Mesendoderm (in vitro differentiated cells): ENCODE measurements at regions not wholly inside any gene's neighbourhood (a gene's known extent, or its start where the extent isn't known, plus 50 kb on each side); places are given as distances from the start of the nearest gene placed in this dataset.
"Not testable (repeated sequence)": the region's sequence is repeated elsewhere in the genome, so short reads cannot be mapped to it uniquely, and the experiment has no call there.

ENCODE experiments used
- DNase-seq: peaks from one replicate; pipeline ENCODE4 v3.0.0; 2013
- H2AK5ac ChIP-seq: 2 replicates; pipeline ENCODE4 v1.6.1; 2013; ENCODE audit warnings: low read length, inconsistent platforms
- H2BK120ac ChIP-seq: 2 replicates; pipeline ENCODE4 v1.6.1; 2013; ENCODE audit warnings: low read depth, mild to moderate bottlenecking, low read length, moderate library complexity, mixed read lengths
- H2BK15ac ChIP-seq: replicated peaks from 2 replicates; pipeline ENCODE4 v1.6.1; 2013; ENCODE audit warnings: low read depth, mild to moderate bottlenecking, moderate library complexity
- H2BK5ac ChIP-seq: 2 replicates; pipeline ENCODE4 v1.6.1; 2013; ENCODE audit warnings: low read length, inconsistent platforms
- H3K18ac ChIP-seq: 2 replicates; pipeline ENCODE4 v1.6.1; 2013; ENCODE audit warnings: mild to moderate bottlenecking, low read length, mixed read lengths
- H3K23ac ChIP-seq: one replicate; pipeline ENCODE4 v1.6.1; 2013; ENCODE audit warnings: low read length
- H3K27ac ChIP-seq: 2 replicates; pipeline ENCODE4 v1.5.1; 2013; ENCODE audit warnings: low read depth, mild to moderate bottlenecking, inconsistent platforms, low read length, moderate library complexity
- H3K27me3 ChIP-seq: 2 replicates; pipeline ENCODE4 v1.6.1; 2013; ENCODE audit warnings: low read length, control low read depth, mild to moderate bottlenecking, inconsistent platforms; ENCODE audit not compliant: insufficient read depth, poor library complexity
- H3K36me3 ChIP-seq: 2 replicates; pipeline ENCODE4 v1.6.1; 2013; ENCODE audit warnings: low read length, inconsistent platforms; ENCODE audit not compliant: control insufficient read depth, insufficient read depth
- H3K4ac ChIP-seq: one replicate; pipeline ENCODE4 v1.6.1; 2013; ENCODE audit warnings: low read depth, mild to moderate bottlenecking, low read length, moderate library complexity
- H3K4me1 ChIP-seq: 2 replicates; pipeline ENCODE4 v1.6.1; 2013; ENCODE audit warnings: low read depth, low read length, inconsistent platforms; ENCODE audit not compliant: control insufficient read depth
- H3K4me2 ChIP-seq: 2 replicates; pipeline ENCODE4 v1.6.1; 2013; ENCODE audit warnings: low read length
- H3K4me3 ChIP-seq: 2 replicates; pipeline ENCODE4 v1.5.1; 2013; ENCODE audit warnings: mild to moderate bottlenecking, low read length
- H3K56ac ChIP-seq: one replicate; pipeline ENCODE4 v1.6.1; 2013; ENCODE audit warnings: low read length
- H3K79me1 ChIP-seq: 2 replicates; pipeline ENCODE4 v1.6.1; 2013; ENCODE audit warnings: low read length, inconsistent platforms
- H3K79me2 ChIP-seq: 2 replicates; pipeline ENCODE4 v1.6.1; 2013; ENCODE audit warnings: mild to moderate bottlenecking, low read length; ENCODE audit not compliant: control insufficient read depth, insufficient read depth
- H3K9ac ChIP-seq: 2 replicates; pipeline ENCODE4 v1.6.1; 2013; ENCODE audit warnings: low read length, inconsistent platforms
- H4K5ac ChIP-seq: one replicate; pipeline ENCODE4 v1.6.1; 2013; ENCODE audit warnings: low read length
- H4K8ac ChIP-seq: one replicate; pipeline ENCODE4 v1.6.1; 2013; ENCODE audit warnings: low read depth, mild to moderate bottlenecking, control low read depth, low read length, moderate library complexity
- WGBS: extraction: QIAGEN DNeasy Blood & Tissue Kit; methylation state at CpG from one replicate; pipeline ENCODE4 v1.1.7; 2013; ENCODE audit warnings: low lambda C conversion rate, missing lambda C conversion rate; ENCODE audit not compliant: insufficient coverage; ENCODE audit errors: extremely low coverage; 5-methylcytosine and 5-hydroxymethylcytosine counted together

- not testable (repeated sequence) for H3K36me3 ChIP-seq, H2BK5ac ChIP-seq, H2AK5ac ChIP-seq, H3K4me2 ChIP-seq, H3K4me3 ChIP-seq, H4K8ac ChIP-seq, H3K23ac ChIP-seq, H3K4ac ChIP-seq, H3K56ac ChIP-seq, DNase-seq, H3K79me2 ChIP-seq, H3K27me3 ChIP-seq, H3K18ac ChIP-seq, H3K79me1 ChIP-seq, H2BK15ac ChIP-seq, H3K27ac ChIP-seq, H3K9ac ChIP-seq, H2BK120ac ChIP-seq, H4K5ac ChIP-seq, H3K4me1 ChIP-seq
- WGBS, result no CpG with 5 or more reads among the region's 4 CpGs
Observed at GRCh38 chr18:28727189-28727588, 550.3 kb upstream of the CDH2 start.

GRCh38 chr18:28725876-28726275 is 548.9 kb upstream of the CDH2 start:
- H4K5ac ChIP-seq, result no peak overlapping the region
- no peaks in the 10 kb centered on the region for H3K79me2 ChIP-seq
- H2BK15ac ChIP-seq, result no peak overlapping the region
- H4K8ac ChIP-seq, result no peak overlapping the region
- no peak overlapping the region for H3K9ac ChIP-seq
- no peak overlapping the region for H3K4ac ChIP-seq
- H3K79me1 ChIP-seq, result no peaks in the 10 kb centered on the region
- no peak overlapping the region for H3K4me3 ChIP-seq
- no peak for DNase-seq
- no peaks in the 10 kb centered on the region for H3K4me1 ChIP-seq
- H2BK5ac ChIP-seq, result no peak overlapping the region
- H2BK120ac ChIP-seq, result no peak overlapping the region
- H3K4me2 ChIP-seq, result no peak overlapping the region
- H3K18ac ChIP-seq, result no peak overlapping the region
- no peaks in the 10 kb centered on the region for H3K27me3 ChIP-seq
- H3K36me3 ChIP-seq, result no peaks in the 10 kb centered on the region
- no peak overlapping the region for H3K23ac ChIP-seq
- no peak overlapping the region for H3K56ac ChIP-seq
- no peak overlapping the region for H2AK5ac ChIP-seq
- H3K27ac ChIP-seq, result no peak overlapping the region
- no CpG with 5 or more reads among the region's 2 CpGs for WGBS

DNA sequence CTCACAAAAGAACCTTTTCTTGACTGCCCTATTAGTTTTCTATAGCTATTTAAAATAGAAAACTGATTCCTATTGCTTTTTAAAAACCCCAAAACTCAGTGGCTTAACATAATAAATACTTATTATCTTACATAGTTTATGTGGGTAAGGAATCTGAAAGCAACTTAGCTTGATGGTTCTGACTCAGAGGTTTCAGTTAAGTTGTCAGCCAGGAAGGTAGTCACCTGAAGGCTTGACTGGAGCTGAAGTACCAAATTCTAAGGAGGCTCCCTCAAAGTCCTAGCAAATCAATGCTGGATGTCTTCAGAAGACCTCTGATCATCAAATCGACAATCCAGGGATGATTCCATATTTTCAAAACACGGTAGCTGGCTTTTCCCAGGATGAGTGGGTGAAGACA is 546.6 kb upstream of the CDH2 start:
- no peak overlapping the region for H3K18ac ChIP-seq
- H2BK120ac ChIP-seq, result no peak overlapping the region
- no peaks in the 10 kb centered on the region for H3K79me2 ChIP-seq
- WGBS, result no CpG with 5 or more reads among the region's 2 CpGs
- H2AK5ac ChIP-seq, result no peak overlapping the region
- no peak overlapping the region for H3K27ac ChIP-seq
- no peak overlapping the region for H2BK5ac ChIP-seq
- H3K27me3 ChIP-seq, result no peaks in the 10 kb centered on the region
- H4K8ac ChIP-seq, result no peak overlapping the region
- no peak for DNase-seq
- H3K23ac ChIP-seq, result no peak overlapping the region
- H3K9ac ChIP-seq, result no peak overlapping the region
- H3K4me1 ChIP-seq, result no peaks in the 10 kb centered on the region
- no peaks in the 10 kb centered on the region for H3K79me1 ChIP-seq
- no peak overlapping the region for H2BK15ac ChIP-seq
- no peak overlapping the region for H3K56ac ChIP-seq
- no peak overlapping the region for H3K4me2 ChIP-seq
- no peaks in the 10 kb centered on the region for H3K36me3 ChIP-seq
- H4K5ac ChIP-seq, result no peak overlapping the region
- H3K4ac ChIP-seq, result no peak overlapping the region
- no peak overlapping the region for H3K4me3 ChIP-seq

- no peak overlapping the region for H2AK5ac ChIP-seq
- H3K27ac ChIP-seq, result no peak overlapping the region
- DNase-seq, result no peak
Observed at GRCh38 chr18:28718696-28719095, 541.8 kb upstream of the CDH2 start.

GRCh38 chr18:28716338-28716737 is 539.4 kb upstream of the CDH2 start:
- Histone ChIP-seq H2BK5ac (no peak overlapping the region), H4K5ac (no peak overlapping the region), H2BK120ac (no peak overlapping the region), H3K4me1 (no peaks in the 10 kb centered on the region), H2AK5ac (no peak overlapping the region), H3K27me3 (no peaks in the 10 kb centered on the region), H3K4me2 (no peak overlapping the region), H3K9ac (no peak overlapping the region), H2BK15ac (no peak overlapping the region), H3K36me3 (no peaks in the 10 kb centered on the region), H3K56ac (no peak overlapping the region), H3K79me1 (no peaks in the 10 kb centered on the region), H4K8ac (no peak overlapping the region), H3K18ac (no peak overlapping the region), H3K4me3 (no peak overlapping the region), H3K79me2 (no peaks in the 10 kb centered on the region), H3K4ac (no peak overlapping the region), H3K23ac (no peak overlapping the region), H3K27ac (no peak overlapping the region)
- DNase-seq, result no peak
- no CpG with 5 or more reads among the region's 1 CpG for WGBS

More at GRCh38 chr18:28718696-28719095, 541.8 kb upstream of the CDH2 start:
- Histone ChIP-seq H3K9ac (no peak overlapping the region), H3K18ac (no peak overlapping the region), H3K56ac (no peak overlapping the region), H4K5ac (no peak overlapping the region), H3K79me2 (no peaks in the 10 kb centered on the region), H3K4me2 (no peak overlapping the region), H2BK15ac (no peak overlapping the region), H3K4me1 (no peaks in the 10 kb centered on the region), H3K27me3 (no peaks in the 10 kb centered on the region), H3K36me3 (no peaks in the 10 kb centered on the region), H4K8ac (no peak overlapping the region), H3K79me1 (no peaks in the 10 kb centered on the region), H2BK5ac (no peak overlapping the region), H3K23ac (no peak overlapping the region), H2BK120ac (no peak overlapping the region), H3K4me3 (no peak overlapping the region), H3K4ac (no peak overlapping the region)

- Histone ChIP-seq H2AK5ac (no peak overlapping the region), H3K4ac (no peak overlapping the region), H2BK15ac (no peak overlapping the region), H4K8ac (no peak overlapping the region), H3K79me1 (no peaks in the 10 kb centered on the region), H2BK5ac (no peak overlapping the region), H3K18ac (no peak overlapping the region), H3K27me3 (no peaks in the 10 kb centered on the region), H3K4me1 (no peaks in the 10 kb centered on the region), H2BK120ac (no peak overlapping the region), H3K36me3 (no peaks in the 10 kb centered on the region), H3K27ac (no peak overlapping the region), H3K79me2 (no peaks in the 10 kb centered on the region), H3K56ac (no peak overlapping the region), H3K9ac (no peak overlapping the region), H3K4me3 (no peak overlapping the region), H4K5ac (no peak overlapping the region), H3K23ac (no peak overlapping the region), H3K4me2 (no peak overlapping the region)
- no CpG with 5 or more reads among the region's 1 CpG for WGBS
- no peak for DNase-seq
Observed at GRCh38 chr18:28715206-28715605, 538.3 kb upstream of the CDH2 start.
